PC-3 (cell line): ENCODE measurements at regions not wholly inside any gene's neighbourhood (a gene's known extent, or its start where the extent isn't known, plus 50 kb on each side); places are given as distances from the start of the nearest gene placed in this dataset.
A peak's percentile ranks its signal among the peaks of the same experiment; 100 is the strongest.

Experiments
- ATAC-seq: fragments of 200-7000 bp; cut with Tn5 transposase; 2 replicates; pipeline ENCODE4 v1.9.1; 2020; ENCODE audit warnings: mild to moderate bottlenecking, moderate library complexity
- BruUV-seq: library from RNA; stranded (reverse); fragments of 400-500 nt; replicated peaks from 2 replicates; lab custom pipeline; 2021; lab: Mats Ljungman, UMichigan
- CTCF ChIA-PET: fragments of 300-600 bp; sonication (Branson Sonifier 250); formaldehyde crosslinking; loops from one replicate; lab custom pipeline; 2022; ENCODE audit warnings: antibody characterized with exemption; lab: Charles Lee
- POLR2A ChIA-PET: fragments of 300-600 bp; sonication (Branson Sonifier 250); formaldehyde crosslinking; loops from one replicate; lab custom pipeline; 2022; ENCODE audit warnings: antibody characterized with exemption; ENCODE audit not compliant: unreplicated experiment; lab: Charles Lee
- DNase-seq: peaks from one replicate; pipeline ENCODE4 v3.0.0-alpha.2; 2015
- H2AFZ ChIP-seq: fragments of 300-600 bp; sonication (generic); 2 replicates; pipeline ENCODE4 v1.6.0; 2016; ENCODE audit warnings: antibody characterized with exemption, low read length
- H3F3A ChIP-seq: fragments of 300-600 bp; sonication (generic); one replicate; pipeline ENCODE4 v1.6.0; 2017; ENCODE audit warnings: antibody characterized with exemption, low read length, control low read depth, mild to moderate bottlenecking; ENCODE audit not compliant: unreplicated experiment
- H3K27ac ChIP-seq: fragments of 300-600 bp; sonication (generic); 2 replicates; pipeline ENCODE4 v1.5.1; 2016; ENCODE audit warnings: mild to moderate bottlenecking, low read length
- H3K27me3 ChIP-seq: fragments of 300-600 bp; sonication (generic); 2 replicates; pipeline ENCODE4 v1.6.1; 2016; ENCODE audit warnings: low read length, mixed read lengths
- H3K36me3 ChIP-seq: fragments of 300-600 bp; sonication (generic); 2 replicates; pipeline ENCODE4 v1.6.1; 2016; ENCODE audit warnings: low read depth, mixed run types, low read length, mixed read lengths
- H3K4me1 ChIP-seq: fragments of 300-600 bp; sonication (generic); 2 replicates; pipeline ENCODE4 v1.5.1; 2016; ENCODE audit warnings: low read length; ENCODE audit not compliant: insufficient read depth
- H3K4me2 ChIP-seq: fragments of 300-600 bp; sonication (generic); 2 replicates; pipeline ENCODE4 v1.6.0; 2016; ENCODE audit warnings: low read length
- H3K4me3 ChIP-seq: fragments of 300-600 bp; sonication (generic); 2 replicates; pipeline ENCODE4 v1.5.1; 2016; ENCODE audit warnings: mild to moderate bottlenecking, low read length, mixed read lengths
- H3K79me2 ChIP-seq: fragments of 300-600 bp; sonication (generic); 2 replicates; pipeline ENCODE4 v1.6.1; 2017; ENCODE audit warnings: low read length, mixed read lengths
- H3K9ac ChIP-seq: fragments of 300-600 bp; sonication (generic); 2 replicates; pipeline ENCODE4 v1.6.0; 2016; ENCODE audit warnings: mild to moderate bottlenecking, low read length
- H3K9me2 ChIP-seq: fragments of 300-600 bp; sonication (generic); replicated peaks from 2 replicates; pipeline ENCODE4 v1.6.1; 2016; ENCODE audit warnings: mixed run types, low read length, mixed read lengths
- H3K9me3 ChIP-seq: fragments of 300-600 bp; sonication (generic); 2 replicates; pipeline ENCODE4 v1.6.1; 2016; ENCODE audit warnings: low read length, mixed read lengths
- H4K20me1 ChIP-seq: fragments of 300-600 bp; sonication (generic); 2 replicates; pipeline ENCODE4 v1.6.1; 2016; ENCODE audit warnings: low read length, mixed read lengths
- EZH2 ChIP-seq: fragments of 300-600 bp; sonication (generic); IDR thresholded peaks from one replicate; pipeline ENCODE4 v1.6.1; 2017; ENCODE audit warnings: antibody characterized with exemption, mild to moderate bottlenecking, low read length; ENCODE audit not compliant: unreplicated experiment
- EZH2phosphoT487 ChIP-seq: fragments of 300-600 bp; sonication (generic); IDR thresholded peaks from 2 replicates; pipeline ENCODE4 v1.6.1; 2018; ENCODE audit warnings: mild to moderate bottlenecking, antibody characterized with exemption, low read length, borderline replicate concordance
- intact Hi-C: fragments of 100-400 bp; cut with micrococcal nuclease; formaldehyde crosslinking; loops from 2 replicates; pipeline ENCODE4 v1.9.0; 2023
- TF ChIP-seq, protein P1 (sequence below): fragments of 300-600 bp; sonication (generic); conservative IDR thresholded peaks from 2 replicates; pipeline ENCODE4 v1.5.1; 2017; ENCODE audit warnings: antibody characterized with exemption, low read depth, mild to moderate bottlenecking, low read length

DNA sequence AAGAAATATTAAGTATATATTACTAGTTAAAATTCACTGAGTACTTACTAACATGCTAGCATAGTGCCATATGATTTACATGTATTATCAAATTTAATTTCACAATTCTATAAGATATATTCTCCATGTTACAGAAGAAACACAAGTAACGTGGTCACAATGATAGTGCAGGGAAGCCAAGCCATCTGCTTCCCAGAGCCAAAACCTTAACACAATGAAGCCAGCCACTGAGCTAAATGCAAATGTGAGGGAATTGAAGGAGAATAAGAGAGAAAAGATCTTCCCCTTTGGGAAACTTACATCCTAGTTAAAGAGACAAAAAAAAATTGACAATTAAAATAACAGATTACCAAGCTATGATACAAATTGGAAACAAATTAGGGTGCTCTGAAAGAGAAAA is 63.6 kb downstream of the ELAPOR2 start:
- DNase-seq (no peak), ATAC-seq (no peak)
- Histone ChIP-seq H3K4me1 (peaks cover 7% of the 10 kb centered on the region), H4K20me1 (peaks cover 6% of the 10 kb centered on the region; the same call in 1 of the 2 replicates), H3K4me3 (no peak overlapping the region), H3K27ac (no peak overlapping the region), H3K9me2 (no peaks in the 10 kb centered on the region), H3K27me3 (no peaks in the 10 kb centered on the region), H2AFZ (no peak overlapping the region), H3K9me3 (no peaks in the 10 kb centered on the region), H3K4me2 (no peak overlapping the region), H3K9ac (no peak overlapping the region), H3K36me3 (no peaks in the 10 kb centered on the region), H3K79me2 (peaks cover 42% of the 10 kb centered on the region), H3F3A (no peaks in the 10 kb centered on the region)
- intact Hi-C loops, result no loop called here
- TF ChIP-seq, protein P1, sequence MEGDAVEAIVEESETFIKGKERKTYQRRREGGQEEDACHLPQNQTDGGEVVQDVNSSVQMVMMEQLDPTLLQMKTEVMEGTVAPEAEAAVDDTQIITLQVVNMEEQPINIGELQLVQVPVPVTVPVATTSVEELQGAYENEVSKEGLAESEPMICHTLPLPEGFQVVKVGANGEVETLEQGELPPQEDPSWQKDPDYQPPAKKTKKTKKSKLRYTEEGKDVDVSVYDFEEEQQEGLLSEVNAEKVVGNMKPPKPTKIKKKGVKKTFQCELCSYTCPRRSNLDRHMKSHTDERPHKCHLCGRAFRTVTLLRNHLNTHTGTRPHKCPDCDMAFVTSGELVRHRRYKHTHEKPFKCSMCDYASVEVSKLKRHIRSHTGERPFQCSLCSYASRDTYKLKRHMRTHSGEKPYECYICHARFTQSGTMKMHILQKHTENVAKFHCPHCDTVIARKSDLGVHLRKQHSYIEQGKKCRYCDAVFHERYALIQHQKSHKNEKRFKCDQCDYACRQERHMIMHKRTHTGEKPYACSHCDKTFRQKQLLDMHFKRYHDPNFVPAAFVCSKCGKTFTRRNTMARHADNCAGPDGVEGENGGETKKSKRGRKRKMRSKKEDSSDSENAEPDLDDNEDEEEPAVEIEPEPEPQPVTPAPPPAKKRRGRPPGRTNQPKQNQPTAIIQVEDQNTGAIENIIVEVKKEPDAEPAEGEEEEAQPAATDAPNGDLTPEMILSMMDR, result no peak
- TF ChIP-seq EZH2phosphoT487 (no peak), EZH2 (no peak)
- ChIA-PET CTCF (no interaction called here), POLR2A (no interaction called here)
- BruUV-seq, result no TSS peak

DNA sequence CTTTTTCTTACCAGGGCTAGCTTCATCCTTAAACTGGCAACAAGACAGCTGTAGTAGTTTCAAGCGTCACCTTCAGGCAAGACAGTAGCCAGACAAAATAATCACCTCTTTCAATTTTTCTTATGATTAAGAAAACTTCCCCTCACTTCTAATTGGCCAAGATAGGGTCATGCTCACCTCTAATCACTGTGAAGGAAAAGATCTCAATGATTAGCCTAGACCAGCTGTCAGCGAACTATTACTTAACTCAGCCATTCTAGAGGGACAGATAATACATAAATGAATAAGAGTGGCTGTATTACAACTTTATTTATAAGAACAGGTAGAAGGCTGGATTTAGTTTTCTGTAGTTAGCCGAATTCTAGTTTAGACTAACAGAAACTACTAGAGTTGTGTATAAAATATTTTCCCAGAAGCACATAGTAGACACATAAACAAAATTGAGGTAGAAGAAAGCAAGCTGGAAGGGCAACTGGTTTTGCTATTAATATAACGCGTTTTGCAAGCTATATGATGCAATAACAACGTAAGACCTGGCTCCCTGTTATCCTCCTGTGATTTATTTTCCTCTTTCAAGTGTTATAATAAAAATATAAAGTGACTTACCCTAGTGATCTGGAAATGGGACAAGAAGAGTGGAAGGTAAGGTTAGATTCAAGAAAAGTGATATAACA is 64.3 kb downstream of the ELAPOR2 start:
- no peaks in the 10 kb centered on the region for H3K27me3 ChIP-seq
- no peaks in the 10 kb centered on the region for H3F3A ChIP-seq
- peaks cover 40% of the 10 kb centered on the region for H3K79me2 ChIP-seq
- no peaks in the 10 kb centered on the region for H3K9me3 ChIP-seq
- no peak overlapping the region for H2AFZ ChIP-seq
- no peak overlapping the region for H3K4me2 ChIP-seq
- no peak for ATAC-seq
- H3K36me3 ChIP-seq, result no peaks in the 10 kb centered on the region
- no peaks in the 10 kb centered on the region for H3K9me2 ChIP-seq
- intact Hi-C loops, result no loop called here
- BruUV-seq, result no TSS peak
- H4K20me1 ChIP-seq, result peaks cover 5% of the 10 kb centered on the region; the same call in 1 of the 2 replicates
- ChIA-PET POLR2A (no interaction called here), CTCF (no interaction called here)
- H3K4me1 ChIP-seq, result 0 out of 2 replicates have a peak, but pooled peaks cover 1% of the 10 kb centered on the region
- no peak for DNase-seq
- no peak overlapping the region for H3K9ac ChIP-seq
- TF ChIP-seq EZH2phosphoT487 (no peak), EZH2 (no peak)
- TF ChIP-seq, protein P1, result no peak
- H3K4me3 ChIP-seq, result no peak overlapping the region
- no peak overlapping the region for H3K27ac ChIP-seq

DNA sequence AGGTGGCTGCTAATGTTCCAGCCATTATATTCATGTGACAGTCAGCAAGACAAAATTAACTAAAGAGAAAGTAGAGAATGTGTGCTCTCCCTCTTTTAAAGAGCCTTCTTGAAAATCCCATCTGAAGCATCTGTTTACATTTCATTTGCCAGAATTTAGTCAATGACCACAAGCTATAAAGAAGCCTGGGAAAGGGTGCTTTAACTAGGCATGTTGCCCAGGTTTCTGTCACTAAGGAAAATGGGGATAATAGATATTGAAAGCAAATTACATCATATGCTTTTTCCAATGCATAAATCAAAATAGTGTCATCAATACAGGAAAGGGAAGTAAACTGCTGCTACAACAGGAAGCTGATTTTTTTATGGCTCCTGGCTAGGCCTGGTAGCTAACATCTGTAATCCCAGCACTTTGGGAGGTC is 67.7 kb downstream of the ELAPOR2 start:
- H3K79me2 ChIP-seq, result 0 out of 2 replicates have a peak, but pooled peaks cover 20% of the 10 kb centered on the region
- POLR2A ChIA-PET, result no interaction called here
- H3K4me3 ChIP-seq, result no peak overlapping the region
- ATAC-seq (peak; percentile 27; the same call in 1 of the 2 replicates), DNase-seq (peak; percentile 4)
- H3K36me3 ChIP-seq, result no peaks in the 10 kb centered on the region
- H4K20me1 ChIP-seq, result no peaks in the 10 kb centered on the region; the same call in 1 of the 2 replicates
- H3K4me2 ChIP-seq, result no peak overlapping the region
- no peaks in the 10 kb centered on the region for H3F3A ChIP-seq
- intact Hi-C loops, result loop anchor here (5.0 kb wide), 1 partner anchor 46 kb away; no protein-coding TSS in a partner anchor
- TF ChIP-seq, protein P1, result no peak
- TF ChIP-seq EZH2, result no peak
- TF ChIP-seq EZH2phosphoT487, result no peak
- CTCF ChIA-PET, result no interaction called here
- H3K9me3 ChIP-seq, result no peaks in the 10 kb centered on the region
- no peaks in the 10 kb centered on the region for H3K9me2 ChIP-seq
- no peak overlapping the region for H3K9ac ChIP-seq
- no TSS peak for BruUV-seq
- no peak overlapping the region for H2AFZ ChIP-seq
- H3K27me3 ChIP-seq, result no peaks in the 10 kb centered on the region
- H3K27ac ChIP-seq, result no peak overlapping the region
- no peaks in the 10 kb centered on the region for H3K4me1 ChIP-seq
